Right kidney (tissue), 1 donor: ENCODE measurements at regions not wholly inside any gene's neighbourhood (a gene's known extent, or its start where the extent isn't known, plus 50 kb on each side); places are given as distances from the start of the nearest gene placed in this dataset.
"Not testable (repeated sequence)": the region's sequence is repeated elsewhere in the genome, so short reads cannot be mapped to it uniquely, and the experiment has no call there.

Experiments
- DNase-seq: peaks from one replicate; pipeline ENCODE4 v3.0.0-alpha.2; 2016

GRCh38 chr4:159006202-159006601 lies 96.7 kb upstream of the RAPGEF2 start:
- DNase-seq, result no peak

GRCh38 chr4:159008671-159009070 lies 94.2 kb upstream of the RAPGEF2 start:
- DNase-seq, result no peak

- no peak for DNase-seq
Observed at GRCh38 chr4:159009521-159009920, 93.4 kb upstream of the RAPGEF2 start.

- DNase-seq, result no peak
Observed at GRCh38 chr4:159010100-159010499, 92.8 kb upstream of the RAPGEF2 start.

- DNase-seq, result no peak
Observed at GRCh38 chr4:159010563-159011260, 92.2 kb upstream of the RAPGEF2 start.

GRCh38 chr4:159012381-159012780 lies 90.5 kb upstream of the RAPGEF2 start:
- DNase-seq, result no peak

- DNase-seq, result no peak
Observed at GRCh38 chr4:159013692-159014091, 89.2 kb upstream of the RAPGEF2 start.

- no peak for DNase-seq
Observed at GRCh38 chr4:159014859-159015258, 88.0 kb upstream of the RAPGEF2 start.

GRCh38 chr4:159015841-159016240 lies 87.0 kb upstream of the RAPGEF2 start:
- no peak for DNase-seq

- peak; percentile 49 for DNase-seq
Observed at GRCh38 chr4:159016593-159017024, 86.3 kb upstream of the RAPGEF2 start.

- DNase-seq, result no peak
Observed at GRCh38 chr4:159017323-159018026, 85.4 kb upstream of the RAPGEF2 start.

- DNase-seq, result no peak
Observed at GRCh38 chr4:159018062-159018629, 84.7 kb upstream of the RAPGEF2 start.

GRCh38 chr4:159019356-159019755 lies 83.5 kb upstream of the RAPGEF2 start:
- no peak for DNase-seq

- DNase-seq, result no peak
Observed at GRCh38 chr4:159021597-159022385, 81.1 kb upstream of the RAPGEF2 start.

GRCh38 chr4:159023741-159024140 lies 79.1 kb upstream of the RAPGEF2 start:
- DNase-seq, result no peak

GRCh38 chr4:159024266-159024665 lies 78.6 kb upstream of the RAPGEF2 start:
- no peak for DNase-seq

GRCh38 chr4:159024828-159025227 lies 78.1 kb upstream of the RAPGEF2 start:
- DNase-seq, result no peak

- DNase-seq, result no peak
Observed at GRCh38 chr4:159026329-159026728, 76.5 kb upstream of the RAPGEF2 start.

GRCh38 chr4:159027535-159027934 lies 75.3 kb upstream of the RAPGEF2 start:
- no peak for DNase-seq

GRCh38 chr4:159029481-159029880 lies 73.4 kb upstream of the RAPGEF2 start:
- no peak for DNase-seq

GRCh38 chr4:159030297-159030696 lies 72.6 kb upstream of the RAPGEF2 start:
- DNase-seq, result not testable (repeated sequence)

GRCh38 chr4:159035570-159035969 lies 67.3 kb upstream of the RAPGEF2 start:
- DNase-seq, result no peak

- no peak for DNase-seq
Observed at GRCh38 chr4:159038536-159038935, 64.3 kb upstream of the RAPGEF2 start.
